Activated CD4-positive, alpha-beta memory T cell treated with anti-CD3 and anti-CD28 coated beads, Interleukin-2, amount 10 ng/mL, durations not matched to agents 7 days and 5 days (primary cell): ENCODE measurements at regions not wholly inside any gene's neighbourhood (a gene's known extent, or its start where the extent isn't known, plus 50 kb on each side); places are given as distances from the start of the nearest gene placed in this dataset.

Experiments used
- CTCF ChIA-PET: fragments of 350-600 bp; sonication (Branson Sonifier 250); formaldehyde crosslinking; loops from one replicate; lab custom pipeline; 2021; ENCODE audit warnings: antibody characterized with exemption, inconsistent platforms; lab: Charles Lee
- POLR2A ChIA-PET: fragments of 350-600 bp; sonication (Branson Sonifier 250); formaldehyde crosslinking; loops from one replicate; lab custom pipeline; 2021; ENCODE audit warnings: antibody characterized with exemption; lab: Charles Lee
- DNase-seq: peaks from one replicate; pipeline ENCODE4 v3.0.0-alpha.2; 2020
- H3K27ac Mint-ChIP-seq: one replicate; pipeline ENCODE4 v1.8.0; 2021; ENCODE audit warnings: mild to moderate bottlenecking, mixed read lengths
- H3K27me3 Mint-ChIP-seq: one replicate; pipeline ENCODE4 v1.8.0; 2021; ENCODE audit warnings: mixed read lengths
- H3K36me3 Mint-ChIP-seq: one replicate; pipeline ENCODE4 v1.8.0; 2021; ENCODE audit warnings: low read depth, mixed read lengths
- H3K4me1 Mint-ChIP-seq: one replicate; pipeline ENCODE4 v1.8.0; 2021; ENCODE audit warnings: mixed read lengths
- H3K4me3 Mint-ChIP-seq: one replicate; pipeline ENCODE4 v1.8.0; 2021; ENCODE audit warnings: mild to moderate bottlenecking, mixed read lengths
- H3K9me3 Mint-ChIP-seq: one replicate; pipeline ENCODE4 v1.8.0; 2021; ENCODE audit warnings: mixed read lengths

GRCh38 chr4:85402371-85402770, 72.6 kb upstream of the ARHGAP24 start:
- DNase-seq = no peak
- no peaks in the 10 kb centered on the region for H3K4me1 Mint-ChIP-seq
- no peak overlapping the region for H3K27ac Mint-ChIP-seq
- ChIA-PET POLR2A (no interaction called here), CTCF (no interaction called here)
- H3K27me3 Mint-ChIP-seq = no peaks in the 10 kb centered on the region
- H3K36me3 Mint-ChIP-seq = no peaks in the 10 kb centered on the region
- H3K4me3 Mint-ChIP-seq = no peak overlapping the region
- H3K9me3 Mint-ChIP-seq = no peaks in the 10 kb centered on the region

- ChIA-PET POLR2A (no interaction called here), CTCF (no interaction called here)
- H3K36me3 Mint-ChIP-seq = no peaks in the 10 kb centered on the region
- DNase-seq = no peak
- no peaks in the 10 kb centered on the region for H3K4me1 Mint-ChIP-seq
- H3K9me3 Mint-ChIP-seq = no peaks in the 10 kb centered on the region
- no peak overlapping the region for H3K4me3 Mint-ChIP-seq
- H3K27me3 Mint-ChIP-seq = no peaks in the 10 kb centered on the region
- no peak overlapping the region for H3K27ac Mint-ChIP-seq
These were observed 68.8 kb upstream of the ARHGAP24 start for GRCh38 chr4:85406185-85406584.

- Mint-ChIP-seq H3K4me1 (no peaks in the 10 kb centered on the region), H3K9me3 (no peaks in the 10 kb centered on the region), H3K27me3 (no peaks in the 10 kb centered on the region), H3K36me3 (no peaks in the 10 kb centered on the region), H3K4me3 (no peak overlapping the region), H3K27ac (no peak overlapping the region)
- ChIA-PET CTCF (no interaction called here), POLR2A (no interaction called here)
- no peak for DNase-seq
These were observed 67.4 kb upstream of the ARHGAP24 start for GRCh38 chr4:85407546-85407945.

GRCh38 chr4:85408301-85408700, 66.6 kb upstream of the ARHGAP24 start:
- no peaks in the 10 kb centered on the region for H3K27me3 Mint-ChIP-seq
- CTCF ChIA-PET = no interaction called here

GRCh38 chr4:85409251-85409650, 65.7 kb upstream of the ARHGAP24 start:
- POLR2A ChIA-PET = no interaction called here
- Mint-ChIP-seq H3K27me3 (no peaks in the 10 kb centered on the region), H3K36me3 (no peaks in the 10 kb centered on the region), H3K4me1 (no peaks in the 10 kb centered on the region), H3K9me3 (no peaks in the 10 kb centered on the region), H3K27ac (no peak overlapping the region), H3K4me3 (no peak overlapping the region)
- CTCF ChIA-PET = no interaction called here
- no peak for DNase-seq

More at GRCh38 chr4:85408301-85408700, 66.6 kb upstream of the ARHGAP24 start:
- no peaks in the 10 kb centered on the region for H3K4me1 Mint-ChIP-seq
- no peaks in the 10 kb centered on the region for H3K36me3 Mint-ChIP-seq
- no peak for DNase-seq
- POLR2A ChIA-PET = no interaction called here
- no peak overlapping the region for H3K4me3 Mint-ChIP-seq
- no peaks in the 10 kb centered on the region for H3K9me3 Mint-ChIP-seq
- no peak overlapping the region for H3K27ac Mint-ChIP-seq

- ChIA-PET POLR2A (no interaction called here), CTCF (no interaction called here)
- H3K9me3 Mint-ChIP-seq = no peaks in the 10 kb centered on the region
- H3K27me3 Mint-ChIP-seq = no peaks in the 10 kb centered on the region
- DNase-seq = no peak
- no peaks in the 10 kb centered on the region for H3K4me1 Mint-ChIP-seq
- H3K27ac Mint-ChIP-seq = no peak overlapping the region
- no peaks in the 10 kb centered on the region for H3K36me3 Mint-ChIP-seq
- H3K4me3 Mint-ChIP-seq = no peak overlapping the region
These were observed 63.6 kb upstream of the ARHGAP24 start for GRCh38 chr4:85411386-85411785.

- POLR2A ChIA-PET = no interaction called here
- Mint-ChIP-seq H3K9me3 (peaks cover under 1% of the 10 kb centered on the region), H3K4me3 (no peak overlapping the region), H3K27ac (no peak overlapping the region), H3K4me1 (no peaks in the 10 kb centered on the region), H3K36me3 (no peaks in the 10 kb centered on the region), H3K27me3 (no peaks in the 10 kb centered on the region)
- DNase-seq = no peak
- CTCF ChIA-PET = no interaction called here
These were observed 60.0 kb upstream of the ARHGAP24 start for GRCh38 chr4:85414972-85415371.

GRCh38 chr4:85416094-85416493, 58.9 kb upstream of the ARHGAP24 start:
- Mint-ChIP-seq H3K36me3 (no peaks in the 10 kb centered on the region), H3K27me3 (no peaks in the 10 kb centered on the region), H3K4me1 (no peaks in the 10 kb centered on the region), H3K4me3 (no peak overlapping the region), H3K9me3 (peaks cover 3% of the 10 kb centered on the region), H3K27ac (no peak overlapping the region)
- ChIA-PET POLR2A (no interaction called here), CTCF (no interaction called here)
- DNase-seq = no peak

- POLR2A ChIA-PET = no interaction called here
- H3K4me3 Mint-ChIP-seq = no peak overlapping the region
- no peak for DNase-seq
- no peak overlapping the region for H3K27ac Mint-ChIP-seq
- H3K36me3 Mint-ChIP-seq = no peaks in the 10 kb centered on the region
- H3K9me3 Mint-ChIP-seq = peaks cover 3% of the 10 kb centered on the region
- H3K27me3 Mint-ChIP-seq = no peaks in the 10 kb centered on the region
- CTCF ChIA-PET = no interaction called here
- no peaks in the 10 kb centered on the region for H3K4me1 Mint-ChIP-seq
These were observed 55.8 kb upstream of the ARHGAP24 start for GRCh38 chr4:85419103-85419502.

GRCh38 chr4:85420831-85421230, 54.1 kb upstream of the ARHGAP24 start:
- peaks cover 4% of the 10 kb centered on the region for H3K9me3 Mint-ChIP-seq
- no peaks in the 10 kb centered on the region for H3K27me3 Mint-ChIP-seq
- no peak overlapping the region for H3K4me3 Mint-ChIP-seq
- no peaks in the 10 kb centered on the region for H3K4me1 Mint-ChIP-seq
- DNase-seq = no peak
- H3K27ac Mint-ChIP-seq = no peak overlapping the region
- H3K36me3 Mint-ChIP-seq = no peaks in the 10 kb centered on the region
- ChIA-PET CTCF (no interaction called here), POLR2A (no interaction called here)

- no peak for DNase-seq
- H3K27me3 Mint-ChIP-seq = no peaks in the 10 kb centered on the region
- peaks cover 6% of the 10 kb centered on the region for H3K9me3 Mint-ChIP-seq
- no peak overlapping the region for H3K27ac Mint-ChIP-seq
- POLR2A ChIA-PET = no interaction called here
- CTCF ChIA-PET = no interaction called here
- H3K4me1 Mint-ChIP-seq = no peaks in the 10 kb centered on the region
- H3K36me3 Mint-ChIP-seq = no peaks in the 10 kb centered on the region
- H3K4me3 Mint-ChIP-seq = no peak overlapping the region
These were observed 51.5 kb upstream of the ARHGAP24 start for GRCh38 chr4:85423431-85423830.
